Testis (tissue), 2 donors: ENCODE measurements at regions not wholly inside any gene's neighbourhood (a gene's known extent, or its start where the extent isn't known, plus 50 kb on each side); places are given as distances from the start of the nearest gene placed in this dataset.

Experiments
- DNase-seq: peaks from one replicate; pipeline ENCODE4 v3.0.0-alpha.2; 2019
- H3K27ac ChIP-seq, 2 donors: fragments of 200-600 bp; sonication (generic); one replicate each; pipeline ENCODE4 v1.5.1; 2019
- H3K27me3 ChIP-seq: fragments of 200-600 bp; sonication (generic); one replicate; pipeline ENCODE4 v1.5.1; 2019
- H3K36me3 ChIP-seq: fragments of 200-600 bp; sonication (generic); one replicate; pipeline ENCODE4 v1.5.1; 2017; ENCODE audit warnings: low read depth; ENCODE audit errors: missing control alignments
- H3K4me1 ChIP-seq: fragments of 200-600 bp; sonication (generic); one replicate; pipeline ENCODE4 v1.5.1; 2019
- H3K4me3 ChIP-seq, 2 donors: fragments of 200-600 bp; sonication (generic); one replicate each; pipeline ENCODE4 v1.5.1; 2017 to 2019
- H3K9me3 ChIP-seq: fragments of 200-600 bp; sonication (generic); one replicate; pipeline ENCODE4 v1.5.1; 2017
- POLR2A ChIP-seq: fragments of 450-650 bp; IDR thresholded peaks from one replicate; pipeline ENCODE4 v1.6.1; 2017; ENCODE audit warnings: antibody characterized with exemption, mild to moderate bottlenecking, moderate library complexity
- WGBS, 2 donors: methylation state at CpG; one replicate each; pipeline ENCODE4 v1.1.5; 2018; 5-methylcytosine and 5-hydroxymethylcytosine counted together
- intact Hi-C: fragments of 100-400 bp; cut with DNase I; formaldehyde crosslinking; loops from one replicate; pipeline ENCODE4 v1.15.1; 2023; ENCODE audit warnings: low total_unique reads
- TF ChIP-seq, protein P1 (sequence below), 3 experiments: fragments of 450-650 bp in 2 of 3; fragments of 200-600 bp in 1 of 3; sonication (generic) in 1 of 3; IDR thresholded peaks; one replicate each; pipeline ENCODE4 v1.5.1; 2016 to 2019; ENCODE audit warnings: antibody characterized with exemption in 3 of 3, mild to moderate bottlenecking in 2 of 3, moderate library complexity in 1 of 3

DNA sequence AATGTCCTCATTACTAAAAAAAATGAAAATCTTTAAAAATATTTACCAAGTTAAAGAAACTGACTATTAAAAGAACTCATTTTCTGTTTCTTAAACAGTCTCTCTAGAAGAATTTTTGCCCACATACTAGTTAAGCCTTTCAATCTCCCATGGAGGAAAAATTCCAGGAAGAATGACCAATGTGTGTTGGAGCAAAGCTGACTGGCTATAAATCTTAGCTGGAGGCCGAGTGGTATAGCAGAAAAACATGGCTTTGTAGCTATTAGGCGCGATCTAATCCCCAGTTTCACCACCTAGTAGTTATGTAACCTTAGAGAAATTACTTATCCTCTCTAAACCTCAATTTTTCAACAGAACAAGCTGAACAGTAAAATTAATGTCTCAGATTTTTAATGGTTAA, 135.5 kb upstream of the PRLR start:
- H3K27me3 ChIP-seq: no peaks in the 10 kb centered on the region
- intact Hi-C loops: no loop called here
- H3K4me3 ChIP-seq: no peak overlapping the region
- no peaks in the 10 kb centered on the region for H3K4me1 ChIP-seq
- H3K9me3 ChIP-seq: no peaks in the 10 kb centered on the region
- no peak for DNase-seq
- TF ChIP-seq, protein P1, sequence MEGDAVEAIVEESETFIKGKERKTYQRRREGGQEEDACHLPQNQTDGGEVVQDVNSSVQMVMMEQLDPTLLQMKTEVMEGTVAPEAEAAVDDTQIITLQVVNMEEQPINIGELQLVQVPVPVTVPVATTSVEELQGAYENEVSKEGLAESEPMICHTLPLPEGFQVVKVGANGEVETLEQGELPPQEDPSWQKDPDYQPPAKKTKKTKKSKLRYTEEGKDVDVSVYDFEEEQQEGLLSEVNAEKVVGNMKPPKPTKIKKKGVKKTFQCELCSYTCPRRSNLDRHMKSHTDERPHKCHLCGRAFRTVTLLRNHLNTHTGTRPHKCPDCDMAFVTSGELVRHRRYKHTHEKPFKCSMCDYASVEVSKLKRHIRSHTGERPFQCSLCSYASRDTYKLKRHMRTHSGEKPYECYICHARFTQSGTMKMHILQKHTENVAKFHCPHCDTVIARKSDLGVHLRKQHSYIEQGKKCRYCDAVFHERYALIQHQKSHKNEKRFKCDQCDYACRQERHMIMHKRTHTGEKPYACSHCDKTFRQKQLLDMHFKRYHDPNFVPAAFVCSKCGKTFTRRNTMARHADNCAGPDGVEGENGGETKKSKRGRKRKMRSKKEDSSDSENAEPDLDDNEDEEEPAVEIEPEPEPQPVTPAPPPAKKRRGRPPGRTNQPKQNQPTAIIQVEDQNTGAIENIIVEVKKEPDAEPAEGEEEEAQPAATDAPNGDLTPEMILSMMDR (IDR thresholded peaks at IDR 0.05): no peak
- TF ChIP-seq POLR2A: no peak
- H3K27ac ChIP-seq: no peak overlapping the region
- WGBS, 2 donors: 65 to 80% methylated on average over 3 of the region's 3 CpGs
- no peaks in the 10 kb centered on the region for H3K36me3 ChIP-seq

DNA sequence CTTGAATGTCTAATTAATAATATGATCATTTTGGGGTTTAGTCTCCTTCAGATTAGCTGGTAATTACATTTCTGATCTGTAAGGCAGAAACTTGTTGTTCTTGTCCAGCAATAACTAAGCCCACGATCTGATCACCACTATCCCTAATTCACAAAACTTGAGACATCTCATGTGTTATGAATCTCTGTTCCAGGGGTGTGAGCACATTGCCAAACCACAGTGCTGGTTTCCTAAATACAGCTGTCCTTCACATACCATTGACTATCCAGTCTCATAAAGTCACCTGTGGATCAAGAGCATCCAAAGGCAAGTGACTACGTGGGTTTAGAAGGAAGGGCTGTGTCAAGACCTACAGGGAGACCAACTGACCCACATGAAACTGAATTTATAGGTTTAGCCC, 134.1 kb upstream of the PRLR start:
- TF ChIP-seq, protein P1 (IDR thresholded peaks at IDR 0.05): no peak
- no peak for TF ChIP-seq POLR2A
- intact Hi-C loops: no loop called here
- Histone ChIP-seq H3K27ac (no peak overlapping the region), H3K4me1 (no peaks in the 10 kb centered on the region), H3K9me3 (no peaks in the 10 kb centered on the region), H3K36me3 (no peaks in the 10 kb centered on the region), H3K27me3 (no peaks in the 10 kb centered on the region), H3K4me3 (no peak overlapping the region)
- no peak for DNase-seq
- WGBS, 2 donors: 49 to 77% methylated on average over 2 of the region's 2 CpGs

GRCh38 chr5:35363387-35363965, 133.2 kb upstream of the PRLR start:
- H3K36me3 ChIP-seq: no peaks in the 10 kb centered on the region
- H3K4me3 ChIP-seq: no peak overlapping the region
- 49 to 54% methylated on average over 4 of the region's 4 CpGs for WGBS, 2 donors
- H3K9me3 ChIP-seq: no peaks in the 10 kb centered on the region
- intact Hi-C loops: no loop called here
- H3K27me3 ChIP-seq: no peaks in the 10 kb centered on the region
- no peak for DNase-seq
- peak overlapping the region in 1 of 2 donors; percentile 25 for H3K27ac ChIP-seq
- H3K4me1 ChIP-seq: no peaks in the 10 kb centered on the region
- TF ChIP-seq POLR2A: no peak
- TF ChIP-seq, protein P1 (IDR thresholded peaks at IDR 0.05): no peak

DNA sequence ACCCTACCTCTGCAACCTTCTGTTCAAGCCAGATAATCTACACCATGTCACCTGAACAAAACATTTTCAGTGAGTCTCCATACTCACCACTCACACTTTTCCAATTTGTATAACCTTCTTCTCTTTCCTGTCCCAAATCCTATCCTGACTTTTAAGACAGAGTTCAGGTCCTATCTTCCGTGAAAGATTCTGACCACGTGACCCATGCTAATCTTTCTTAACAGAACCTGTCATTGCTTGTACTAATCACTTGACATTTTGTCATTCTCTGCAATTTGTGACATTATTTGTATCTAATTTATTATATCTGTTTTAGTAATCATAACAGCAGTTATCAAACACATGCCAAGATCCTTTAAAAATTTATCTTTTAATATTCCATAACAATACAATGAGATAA, 132.5 kb upstream of the PRLR start:
- DNase-seq: no peak
- 57 to 67% methylated on average over 2 of the region's 2 CpGs for WGBS, 2 donors
- peak overlapping the region in 1 of 2 donors; percentile 13 for H3K27ac ChIP-seq

GRCh38 chr5:35360671-35361070, 130.4 kb upstream of the PRLR start:
- 50 to 66% methylated on average over 3 of the region's 3 CpGs for WGBS, 2 donors
- no peak for DNase-seq
- no peak overlapping the region for H3K4me3 ChIP-seq
- no peaks in the 10 kb centered on the region for H3K4me1 ChIP-seq
- TF ChIP-seq, protein P1 (IDR thresholded peaks at IDR 0.05): no peak
- TF ChIP-seq POLR2A: no peak
- H3K9me3 ChIP-seq: no peaks in the 10 kb centered on the region
- intact Hi-C loops: no loop called here
- no peaks in the 10 kb centered on the region for H3K27me3 ChIP-seq
- H3K27ac ChIP-seq: no peak overlapping the region
- no peaks in the 10 kb centered on the region for H3K36me3 ChIP-seq

More for the DNA sequence above, 132.5 kb upstream of the PRLR start:
- no peaks in the 10 kb centered on the region for H3K36me3 ChIP-seq
- TF ChIP-seq, protein P1 (IDR thresholded peaks at IDR 0.05): no peak
- TF ChIP-seq POLR2A: no peak
- no peak overlapping the region for H3K4me3 ChIP-seq
- no peaks in the 10 kb centered on the region for H3K4me1 ChIP-seq
- no peaks in the 10 kb centered on the region for H3K27me3 ChIP-seq
- H3K9me3 ChIP-seq: no peaks in the 10 kb centered on the region
- intact Hi-C loops: no loop called here
